HCEC 1CT (cell line): ENCODE measurements at regions not wholly inside any gene's neighbourhood (a gene's known extent, or its start where the extent isn't known, plus 50 kb on each side); places are given as distances from the start of the nearest gene placed in this dataset.
A peak's percentile ranks its signal among the peaks of the same experiment; 100 is the strongest.

Experiments used
- DNase-seq: peaks from one replicate; pipeline ENCODE4 v3.0.0-alpha.2; 2017

DNA sequence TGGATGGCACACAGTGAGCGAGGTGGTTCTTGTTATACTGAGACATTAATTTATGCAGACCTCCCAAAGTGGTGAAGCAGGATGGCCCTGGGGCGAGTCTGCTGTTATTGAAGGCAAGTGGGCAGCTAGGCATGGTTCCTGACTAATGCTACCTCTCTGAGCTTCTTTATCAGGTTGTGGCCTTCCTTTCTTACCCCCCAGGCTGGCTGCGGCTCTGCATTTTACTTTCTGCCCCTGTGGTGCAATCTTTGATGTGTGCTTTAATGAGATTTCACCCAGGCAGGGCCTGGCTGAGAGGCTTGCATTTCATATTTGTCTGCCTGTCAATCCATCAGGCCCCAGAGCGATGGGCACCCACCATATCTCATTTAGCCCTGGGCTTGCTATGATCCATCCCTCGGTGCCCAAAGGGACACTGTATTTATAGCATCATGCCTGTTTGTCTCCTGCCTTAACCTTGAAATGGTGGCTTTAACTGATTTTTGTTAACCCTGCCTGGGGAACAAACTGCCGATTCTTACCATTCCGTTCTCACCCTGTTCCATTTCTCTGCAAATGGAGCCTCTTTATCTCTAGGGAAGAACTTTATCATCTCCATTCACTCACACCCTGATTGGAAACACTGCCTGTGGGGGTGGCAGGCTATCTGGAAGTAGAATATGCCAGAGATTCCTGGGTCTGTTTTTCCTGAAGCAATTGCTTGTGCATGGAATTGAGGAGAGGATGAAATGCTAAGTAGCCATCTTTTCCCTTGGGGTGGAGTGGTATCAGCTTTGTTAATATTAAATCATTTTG, 316.2 kb upstream of the THSD7B start:
- no peak for DNase-seq

DNA sequence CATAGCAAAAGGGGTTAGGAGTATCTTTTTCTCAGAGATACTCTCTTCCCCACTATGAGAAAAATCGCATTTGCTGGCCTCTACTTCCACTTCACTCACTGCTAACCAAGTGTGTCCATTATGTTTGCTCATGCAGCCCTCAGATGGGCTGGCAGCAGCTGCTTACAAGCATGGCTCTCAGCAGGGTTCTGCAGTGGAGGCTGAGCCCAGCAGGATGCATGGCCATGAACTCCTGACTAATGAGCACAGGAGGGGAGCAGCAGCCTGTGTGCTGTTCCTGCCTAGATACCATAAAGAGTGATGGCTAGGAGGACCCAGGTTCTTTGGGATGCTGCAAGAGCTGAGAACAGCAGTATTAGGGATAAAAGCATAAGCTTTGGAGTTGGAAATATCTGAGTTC, 316.9 kb upstream of the THSD7B start:
- DNase-seq, result no peak

DNA sequence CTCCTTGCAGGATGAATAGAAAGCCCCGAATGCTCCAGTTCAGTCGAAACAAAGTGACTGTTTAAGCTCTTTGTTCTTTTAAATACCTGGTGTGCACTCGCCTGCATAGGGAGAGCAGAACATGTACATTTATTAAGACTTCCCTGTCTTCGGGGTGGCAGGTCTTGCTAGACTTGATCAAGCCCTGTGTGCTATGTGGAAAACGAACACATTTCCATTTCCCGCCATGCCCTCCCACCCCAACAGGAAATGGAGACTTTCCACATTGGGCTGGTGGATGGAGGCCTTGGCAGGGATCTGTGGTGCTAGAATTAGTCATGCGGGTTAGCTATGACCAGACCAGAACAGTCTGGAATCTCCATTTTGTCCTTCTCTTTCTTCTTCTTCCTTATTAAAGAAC, 321.0 kb upstream of the THSD7B start:
- DNase-seq, result no peak

DNA sequence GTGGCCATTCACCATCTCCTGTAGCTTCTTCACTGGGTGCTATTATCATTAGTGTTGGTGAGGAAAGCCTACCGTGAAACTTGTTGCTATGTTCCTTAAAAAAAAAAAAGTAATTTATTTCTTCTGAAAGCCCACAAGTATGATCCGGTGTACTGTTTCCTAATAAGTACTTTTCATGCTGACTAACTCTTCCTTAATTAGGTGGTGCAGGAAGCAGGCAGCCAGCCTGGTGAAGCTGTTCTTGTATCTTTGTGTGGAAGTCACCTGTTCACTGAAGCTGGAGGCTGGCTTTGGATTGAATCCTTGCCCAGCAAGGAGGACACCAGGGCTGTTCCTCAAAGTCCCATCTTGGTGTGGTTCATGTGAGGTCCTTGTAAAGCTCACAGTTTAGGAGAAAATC, 321.7 kb upstream of the THSD7B start:
- DNase-seq, result no peak

DNA sequence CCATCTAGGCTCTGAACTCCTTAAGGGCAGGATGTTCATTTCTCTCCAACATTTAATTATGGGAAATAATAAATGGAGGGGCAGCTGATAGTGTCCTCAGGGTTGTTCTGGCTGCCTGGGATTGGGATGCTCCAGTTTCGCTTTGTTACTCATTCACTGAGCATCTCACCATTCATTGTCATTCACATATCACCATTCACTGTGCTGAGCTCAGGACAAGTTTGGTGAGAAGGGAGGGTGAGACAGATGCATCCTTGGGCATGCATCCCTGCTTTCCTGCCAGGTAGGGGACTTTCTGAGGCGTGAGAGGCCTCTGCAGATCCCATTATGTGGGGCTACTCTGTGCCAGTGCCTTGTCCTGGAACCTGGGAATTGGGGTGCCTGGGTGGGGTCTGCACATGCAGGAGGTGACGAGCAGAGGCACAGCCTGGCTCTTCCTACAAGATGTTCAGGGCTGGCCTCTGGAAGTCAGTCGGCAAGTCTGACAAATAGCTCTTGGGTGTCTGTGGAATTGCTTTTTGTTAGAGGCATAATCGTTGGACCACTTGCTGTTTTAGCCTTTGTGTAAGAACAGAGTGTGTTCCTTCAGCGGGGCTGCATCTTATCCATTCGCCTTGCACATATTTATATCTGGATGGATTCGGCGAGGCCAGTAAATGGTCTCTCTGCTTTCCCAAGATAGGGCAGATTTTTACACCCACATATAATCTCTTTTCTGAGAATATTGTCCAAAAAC, 323.2 kb upstream of the THSD7B start:
- DNase-seq, result no peak

DNA sequence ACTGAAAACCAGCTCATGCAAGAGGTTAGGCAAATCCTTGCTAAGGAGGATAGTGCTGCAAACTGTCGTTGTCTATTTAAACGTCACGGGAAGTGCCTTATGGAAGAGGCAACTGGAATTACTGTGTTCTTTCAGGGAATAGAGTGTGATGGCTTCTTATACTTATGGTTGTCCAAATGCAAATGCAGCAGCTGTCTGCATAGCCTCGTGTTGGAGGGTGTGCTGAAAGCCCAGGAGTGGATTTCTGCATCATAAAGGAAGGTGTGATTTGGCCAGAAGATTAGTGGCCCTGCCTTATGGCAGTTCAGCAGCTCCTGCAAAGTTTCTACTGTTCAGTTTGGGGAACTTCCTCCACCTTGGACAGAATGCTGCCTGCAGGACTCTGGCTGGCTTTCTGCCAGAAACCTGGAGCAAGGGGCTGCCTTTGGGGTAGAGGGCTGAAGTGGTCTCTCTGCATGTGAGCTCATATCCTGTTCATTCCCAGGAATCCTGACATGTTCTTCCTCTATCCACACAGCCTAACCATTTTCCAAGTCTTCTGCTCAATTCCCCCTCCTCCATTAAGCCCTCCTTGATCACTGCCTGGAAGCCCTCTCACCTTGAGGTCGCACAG, 321.2 kb upstream of the CXCR4 start:
- DNase-seq, result no peak

DNA sequence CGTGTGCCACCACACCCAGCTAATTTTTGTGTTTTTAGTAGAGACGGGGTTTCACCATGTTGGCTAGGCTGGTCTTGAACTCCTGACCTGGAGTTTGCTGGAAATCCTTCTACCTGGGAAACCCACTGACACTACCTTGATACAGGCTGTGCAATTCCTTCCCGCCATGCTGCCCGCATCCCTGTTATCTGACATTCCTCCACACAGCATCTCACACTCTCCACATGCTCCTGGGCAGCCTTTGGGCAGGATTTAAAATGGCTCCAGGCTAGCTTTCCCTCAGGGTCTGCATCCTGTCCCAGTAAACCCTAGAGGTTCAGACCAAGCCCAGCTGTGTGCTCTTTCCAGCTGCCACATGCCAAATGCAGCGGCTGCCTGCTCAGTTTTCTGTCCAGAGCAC, 319.5 kb upstream of the CXCR4 start:
- no peak for DNase-seq

DNA sequence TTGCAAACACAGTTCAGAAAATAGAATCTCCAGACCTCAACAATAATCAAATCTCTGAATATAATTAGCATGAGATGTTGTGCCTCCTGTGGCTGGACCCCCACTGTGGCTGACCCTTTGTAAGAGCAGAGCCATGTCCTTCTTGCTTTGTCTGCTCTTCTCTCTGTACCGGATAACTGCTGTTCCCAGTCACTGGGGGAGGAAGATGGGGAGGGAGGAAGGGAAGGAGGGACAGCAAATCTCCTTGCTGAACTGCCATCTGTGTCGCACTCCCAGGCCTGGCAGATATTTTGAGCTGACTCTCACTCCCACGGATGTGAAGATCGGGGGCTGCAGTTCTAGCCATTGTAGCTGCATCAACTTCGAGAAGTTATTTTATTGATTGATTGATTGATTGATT, 319.0 kb upstream of the CXCR4 start:
- no peak for DNase-seq

DNA sequence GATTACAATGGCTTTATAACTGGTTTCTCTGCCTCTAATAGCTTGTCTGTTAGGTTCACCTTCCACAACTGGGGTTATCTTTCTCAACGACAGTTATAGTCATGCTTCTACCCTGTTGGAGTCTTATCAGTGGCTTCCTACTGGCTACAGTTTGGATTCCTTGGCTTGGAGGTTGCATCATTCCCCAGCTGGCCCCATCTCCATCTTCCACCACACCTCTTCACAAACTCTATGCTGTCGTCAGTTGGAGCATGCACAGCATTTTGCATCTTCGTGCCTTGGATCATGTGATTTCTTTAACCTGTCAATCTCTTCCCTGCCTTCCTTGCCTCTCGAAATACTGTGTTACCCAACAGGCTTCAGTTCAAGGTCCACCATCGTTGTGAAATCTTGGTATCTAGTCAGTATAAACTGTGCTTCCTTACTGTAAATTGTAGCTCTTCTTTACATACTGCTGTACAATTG, 316.3 kb upstream of the CXCR4 start:
- DNase-seq, result no peak

DNA sequence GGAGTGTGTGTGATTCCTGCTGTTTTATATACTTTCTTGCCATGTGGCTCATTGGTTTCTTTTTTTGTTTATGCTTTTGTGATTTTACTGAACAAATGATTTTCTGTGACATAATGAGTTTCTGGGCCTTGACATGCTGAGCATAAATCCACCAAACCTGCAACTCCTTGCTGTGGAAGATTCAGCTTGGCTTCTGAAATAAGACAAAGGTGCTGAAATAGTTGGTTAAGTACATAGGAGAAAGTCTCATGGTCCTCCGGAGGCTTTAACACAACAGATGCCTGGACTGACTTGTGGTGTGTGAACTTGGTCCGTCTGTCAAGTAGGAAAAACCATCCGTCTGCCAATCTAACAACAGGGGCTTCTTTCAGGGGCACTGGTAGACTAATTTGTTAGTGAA, 315.3 kb upstream of the CXCR4 start:
- no peak for DNase-seq

DNA sequence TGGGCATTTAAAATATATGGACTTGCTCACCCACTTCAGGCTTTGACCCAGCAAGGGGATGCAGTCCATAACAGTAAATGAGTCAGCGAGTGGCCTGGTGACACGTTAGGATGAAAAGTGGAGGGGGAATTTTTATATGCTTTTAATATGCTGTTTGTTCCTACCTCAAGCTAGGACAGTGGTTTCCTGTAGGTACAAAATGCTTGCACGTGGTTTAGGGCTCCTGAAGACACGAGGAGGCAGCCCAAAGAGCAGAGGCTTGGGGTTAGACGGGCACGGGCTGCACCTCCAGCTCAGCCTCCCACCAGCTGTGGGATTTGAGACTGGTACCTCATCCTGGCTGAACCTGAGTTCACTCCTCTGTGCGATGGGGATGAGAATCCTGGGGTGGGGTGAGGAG, 306.2 kb upstream of the CXCR4 start:
- no peak for DNase-seq

DNA sequence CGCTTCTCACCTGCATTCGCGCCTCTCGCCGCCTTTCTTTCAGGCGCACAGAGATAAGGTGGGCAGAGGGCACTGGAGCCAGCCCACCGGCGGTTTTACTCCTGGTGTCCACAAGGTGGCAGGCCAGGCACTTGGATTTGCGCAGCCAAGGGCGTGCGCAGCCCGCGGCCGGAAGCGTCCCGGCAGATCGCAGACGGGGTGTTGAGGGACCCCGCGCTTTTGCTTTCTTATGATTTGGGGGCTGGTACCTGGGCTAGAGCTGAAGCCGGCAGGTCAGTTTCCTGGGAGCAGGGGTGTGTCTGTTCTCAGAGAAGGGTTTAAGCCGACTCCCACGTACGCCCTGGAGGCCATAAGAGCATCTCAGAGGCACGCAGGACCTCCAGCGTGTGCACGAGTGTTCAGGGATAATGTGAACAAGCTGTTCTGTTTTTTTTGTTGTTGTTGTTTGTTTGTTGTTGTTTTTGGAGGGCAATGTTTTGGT, 305.6 kb upstream of the CXCR4 start:
- peak; percentile 32 for DNase-seq

DNA sequence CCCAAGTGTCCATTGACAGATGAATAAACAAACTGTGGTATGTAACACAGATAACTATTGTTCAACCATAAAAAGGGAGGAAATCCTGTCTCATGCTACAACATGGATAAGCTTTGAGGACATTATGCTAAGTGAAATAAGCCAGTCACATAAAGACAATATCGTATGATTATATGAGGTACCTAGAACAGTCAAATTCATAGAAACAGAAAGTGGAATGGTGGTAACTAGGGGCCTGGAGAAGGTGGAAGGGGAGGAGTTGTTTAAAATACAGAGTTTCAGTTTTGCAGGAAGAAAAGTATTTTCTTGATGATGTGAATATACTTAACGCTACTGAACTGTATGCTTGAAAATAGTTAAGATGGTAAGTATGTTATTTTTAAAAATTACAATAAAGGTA, 304.6 kb upstream of the CXCR4 start:
- DNase-seq, result no peak

DNA sequence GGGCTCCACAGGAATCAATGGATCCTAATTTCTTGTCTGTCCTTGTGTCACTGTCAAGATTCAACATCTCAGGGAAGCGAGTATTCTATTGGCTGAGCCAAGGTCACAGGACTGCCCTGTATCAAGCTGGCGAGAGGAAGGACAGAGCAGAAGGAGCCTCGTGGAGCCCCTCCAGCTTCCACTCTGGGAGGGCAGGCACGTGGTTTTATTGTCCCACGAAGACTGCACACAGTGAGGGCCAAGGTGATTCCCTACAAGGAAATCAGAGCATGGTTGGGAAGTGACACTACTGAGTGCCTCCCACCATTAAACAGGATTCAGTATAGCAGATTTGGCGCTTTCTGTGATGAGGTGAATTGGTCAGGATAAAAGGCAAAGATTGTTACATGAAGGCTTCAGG, 302.4 kb upstream of the CXCR4 start:
- no peak for DNase-seq

DNA sequence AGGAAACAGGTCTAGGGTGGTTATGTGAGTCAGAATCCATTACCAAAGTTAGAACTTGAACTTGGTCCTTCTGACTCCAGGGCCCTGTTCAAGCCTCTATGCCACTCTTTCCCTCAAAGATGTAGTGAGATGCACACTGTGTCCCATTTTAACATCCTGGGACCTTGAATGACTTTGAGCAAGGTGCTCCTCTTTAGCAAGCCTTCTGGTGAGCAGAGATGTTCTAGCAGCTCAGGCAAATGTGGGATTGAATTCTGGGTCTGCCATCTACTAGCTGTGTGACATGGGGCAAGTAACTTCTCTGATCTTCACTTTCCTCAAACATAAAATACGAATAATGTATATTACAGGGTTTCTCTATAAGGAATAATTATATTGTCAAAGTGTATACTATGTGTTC, 294.0 kb upstream of the CXCR4 start:
- DNase-seq, result no peak

DNA sequence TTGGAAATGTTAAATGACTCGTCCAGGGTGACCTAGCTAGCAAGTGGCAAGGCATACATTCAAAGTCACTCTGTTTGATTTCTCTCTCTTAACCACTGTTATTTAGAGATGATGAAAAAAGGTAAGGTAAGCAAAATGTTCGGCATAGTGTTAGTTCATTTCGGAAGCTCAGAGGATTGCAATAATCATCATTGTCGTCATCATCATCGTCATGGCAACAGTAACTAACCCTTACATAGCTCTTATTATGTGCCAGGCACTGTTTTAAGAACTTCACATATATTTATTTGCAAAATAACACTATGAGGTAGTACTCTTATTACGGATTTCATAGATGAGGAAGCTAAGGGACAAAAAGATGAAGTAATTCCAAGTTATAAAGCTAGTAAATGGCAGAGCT, 292.7 kb upstream of the CXCR4 start:
- DNase-seq, result no peak

DNA sequence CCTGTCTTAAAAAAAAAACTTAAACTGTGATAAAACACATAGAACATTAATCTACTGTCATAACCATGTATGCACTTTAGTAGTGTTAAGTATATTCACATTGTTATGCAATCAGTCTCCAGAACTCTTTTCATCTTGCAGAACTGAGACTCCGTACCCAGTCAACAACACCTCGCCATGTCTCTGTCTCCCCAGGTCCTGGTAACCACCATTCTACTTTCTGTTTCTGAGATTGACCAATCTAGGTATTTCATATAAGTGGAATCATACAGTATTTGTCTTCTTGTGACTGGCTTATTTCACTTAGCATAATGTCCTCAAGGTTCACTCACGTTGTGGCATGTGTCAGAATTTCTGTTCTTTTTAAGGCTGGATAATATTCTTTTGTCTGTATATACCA, 290.8 kb upstream of the CXCR4 start:
- DNase-seq, result no peak

DNA sequence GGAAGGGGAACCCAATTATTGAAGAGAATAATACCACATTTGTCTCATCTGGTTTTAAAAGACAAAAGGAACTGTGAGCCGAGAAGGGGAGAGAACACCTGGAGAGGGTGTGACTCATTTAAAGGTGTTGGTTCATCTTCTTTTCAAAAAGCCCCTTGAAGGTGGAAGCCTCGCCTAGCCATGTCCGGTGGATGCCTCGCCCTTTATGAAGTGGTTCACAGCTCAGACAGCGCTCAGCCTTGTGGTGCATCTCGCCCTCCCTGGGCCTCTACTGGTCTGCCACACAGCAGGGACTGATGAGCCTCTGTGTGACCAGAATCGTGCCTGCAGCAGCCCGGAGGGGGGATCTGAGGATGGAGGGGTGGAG, 290.0 kb upstream of the CXCR4 start:
- no peak for DNase-seq

DNA sequence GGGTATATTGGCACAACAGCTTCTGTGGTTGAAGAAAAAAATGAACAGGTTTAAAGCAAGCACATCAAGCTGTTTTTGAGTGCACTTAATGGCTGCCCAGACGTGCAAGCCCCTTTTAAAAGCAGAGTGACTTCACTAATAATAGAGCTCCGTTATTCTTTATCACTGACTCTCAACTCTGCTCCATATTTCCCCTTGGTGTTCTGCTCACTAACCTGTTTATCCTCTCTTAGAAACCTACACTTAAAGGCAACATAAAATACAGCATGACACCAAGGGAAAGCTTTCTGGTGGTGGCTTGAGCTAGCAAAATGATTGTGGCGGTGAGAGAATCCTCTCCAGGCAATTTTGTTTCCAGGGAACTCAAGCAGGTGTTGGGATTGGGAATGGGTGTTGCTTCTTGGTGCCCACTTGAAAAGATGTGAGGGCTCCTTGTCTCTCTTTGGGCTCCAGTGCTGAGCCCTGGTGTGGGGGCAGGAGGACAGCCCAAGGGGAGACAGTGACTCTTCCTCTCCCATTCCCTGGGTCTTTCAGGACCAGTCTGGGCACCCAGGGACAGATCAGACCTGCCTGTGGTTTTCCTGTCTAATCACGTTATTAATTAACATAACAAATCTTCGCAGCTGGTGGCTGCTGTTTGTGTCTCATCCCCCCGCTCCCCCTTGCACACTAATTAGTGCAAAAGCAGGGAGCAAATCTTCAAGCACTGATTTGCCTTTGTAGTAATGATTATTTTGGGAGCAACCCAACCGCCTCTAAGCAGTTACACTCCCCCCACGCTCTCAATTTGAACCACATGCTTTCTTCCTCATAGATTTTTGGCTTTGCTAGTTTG, 289.4 kb upstream of the CXCR4 start:
- DNase-seq, result no peak

DNA sequence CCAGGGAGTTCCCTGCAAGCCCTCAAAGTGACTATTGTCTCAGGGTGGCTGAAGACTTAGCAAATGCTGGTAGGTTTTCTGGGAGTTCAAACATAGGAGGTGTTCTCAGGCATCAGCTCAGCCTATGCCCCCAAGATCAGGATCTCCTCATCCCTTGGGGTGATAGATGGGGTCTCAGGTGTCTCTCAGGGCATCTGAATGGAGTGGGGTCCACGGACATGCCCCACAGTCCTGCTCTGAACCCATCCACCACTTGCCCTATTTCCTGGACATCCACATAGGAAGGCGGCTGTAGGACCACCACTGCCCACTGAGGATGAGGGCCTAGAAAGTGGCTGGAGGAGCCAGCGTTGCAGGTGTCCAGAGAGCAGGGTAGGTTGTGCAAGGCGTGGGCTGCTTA, 287.0 kb upstream of the CXCR4 start:
- DNase-seq, result no peak

DNA sequence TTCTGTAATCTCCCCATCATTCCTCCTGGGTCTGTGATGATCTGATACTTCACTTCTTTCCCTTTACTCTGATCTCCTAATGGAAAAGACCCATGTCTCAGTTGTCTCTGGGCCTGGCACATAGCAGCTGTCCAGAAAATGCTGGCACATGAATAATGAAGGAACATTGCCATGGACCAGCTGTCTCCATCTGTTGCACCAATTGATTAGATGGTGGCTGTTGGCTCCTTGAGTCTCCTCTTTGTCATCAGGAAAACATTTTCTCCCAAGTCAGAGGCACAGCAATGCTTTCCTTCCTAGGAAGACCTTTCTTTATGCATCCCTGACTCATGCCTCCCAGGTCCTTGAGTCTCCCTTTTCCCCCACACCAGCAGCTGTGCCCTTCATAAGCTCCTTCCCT, 286.2 kb upstream of the CXCR4 start:
- no peak for DNase-seq

DNA sequence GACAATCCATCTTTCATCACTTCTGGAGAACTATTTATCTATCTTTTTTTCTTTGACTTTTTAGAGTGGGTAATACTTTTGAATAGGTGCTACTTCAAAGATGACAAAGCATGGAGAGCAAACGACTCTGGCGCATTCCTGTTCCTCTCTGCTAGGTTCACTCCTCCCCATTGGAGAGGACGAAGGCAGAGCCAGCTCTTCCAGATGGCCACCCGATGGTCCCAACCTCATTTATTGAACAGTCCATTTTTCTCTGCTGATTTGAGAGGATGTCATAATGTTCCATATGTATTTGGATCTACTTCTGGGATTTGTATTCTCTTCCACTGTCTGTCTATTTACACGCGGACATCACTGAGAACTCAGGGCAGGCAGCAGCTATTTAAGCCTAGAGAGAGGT, 284.3 kb upstream of the CXCR4 start:
- DNase-seq, result no peak

DNA sequence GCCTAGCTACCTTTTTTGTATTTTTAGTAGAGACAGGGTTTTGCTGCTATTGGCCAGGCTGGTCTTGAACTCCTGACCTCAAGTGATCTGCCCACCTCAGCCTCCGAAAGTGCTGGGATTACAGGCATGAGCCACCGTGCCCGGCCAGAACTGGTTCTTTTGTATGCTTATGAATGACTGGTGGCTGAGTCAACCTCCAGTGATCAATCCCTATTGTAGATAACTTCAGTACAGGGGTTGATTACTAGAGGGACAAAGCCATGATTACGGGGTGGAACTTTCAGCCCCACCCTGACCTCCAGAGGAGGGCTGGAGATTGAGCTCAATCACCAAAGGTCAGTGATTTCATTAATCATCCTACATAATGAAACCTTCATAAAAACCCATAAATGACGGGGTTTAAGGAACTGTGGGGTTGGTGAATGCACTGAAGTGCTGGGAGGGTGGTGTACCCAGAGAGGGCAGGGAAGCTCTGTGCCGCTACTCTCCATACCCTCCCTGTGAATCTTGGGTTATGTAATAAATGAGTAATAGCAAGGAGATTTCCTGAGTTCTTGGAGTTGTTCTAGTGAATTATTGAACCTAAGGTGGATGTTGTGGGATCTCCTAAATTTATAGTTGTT, 281.8 kb upstream of the CXCR4 start:
- DNase-seq, result no peak
